Gastrocnemius medialis (tissue), 4 donors: ENCODE measurements at regions not wholly inside any gene's neighbourhood (a gene's known extent, or its start where the extent isn't known, plus 50 kb on each side); places are given as distances from the start of the nearest gene placed in this dataset.

Source experiments
- POLR2A ChIP-seq, 2 donors: fragments of 450-650 bp; IDR thresholded peaks; one replicate each; pipeline ENCODE4 v1.6.1; 2017; ENCODE audit warnings: antibody characterized with exemption in 2 of 2, mild to moderate bottlenecking in 2 of 2, moderate library complexity in 2 of 2
- TF ChIP-seq, protein P1 (sequence below), 5 experiments: fragments of 450-650 bp in 3 of 5; fragments of 200-600 bp in 2 of 5; sonication (generic) in 2 of 5; IDR thresholded peaks in 4 of 5; conservative IDR thresholded peaks in 1 of 5; 1 replicate in 4 of 5; 2 replicates in 1 of 5; pipeline ENCODE4 v1.5.1; 2016 to 2019; ENCODE audit warnings: antibody characterized with exemption in 5 of 5, mild to moderate bottlenecking in 3 of 5, moderate library complexity in 3 of 5

DNA sequence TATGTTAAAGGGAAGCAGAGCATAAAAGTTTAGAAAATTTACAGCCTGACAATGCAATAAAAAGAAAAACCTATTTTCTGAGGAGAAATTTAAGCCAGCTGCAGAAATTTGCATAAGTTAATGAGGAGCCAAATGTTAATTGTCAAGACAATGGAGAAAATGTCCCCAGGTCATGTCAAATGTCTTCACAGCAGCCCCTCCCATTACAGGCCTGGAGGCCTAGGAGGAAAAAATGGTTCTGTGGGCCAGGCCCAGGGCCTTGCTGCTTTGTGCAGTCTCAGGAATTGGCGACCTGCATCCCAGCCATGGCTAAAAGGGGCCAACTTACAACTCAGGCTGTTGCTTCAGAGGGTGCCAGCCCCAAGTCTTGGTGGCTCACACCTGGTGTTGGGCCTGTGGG, 275.4 kb upstream of the RPS6KA3 start:
- TF ChIP-seq POLR2A (IDR thresholded peaks at IDR 0.05), result no peak
- TF ChIP-seq, protein P1, sequence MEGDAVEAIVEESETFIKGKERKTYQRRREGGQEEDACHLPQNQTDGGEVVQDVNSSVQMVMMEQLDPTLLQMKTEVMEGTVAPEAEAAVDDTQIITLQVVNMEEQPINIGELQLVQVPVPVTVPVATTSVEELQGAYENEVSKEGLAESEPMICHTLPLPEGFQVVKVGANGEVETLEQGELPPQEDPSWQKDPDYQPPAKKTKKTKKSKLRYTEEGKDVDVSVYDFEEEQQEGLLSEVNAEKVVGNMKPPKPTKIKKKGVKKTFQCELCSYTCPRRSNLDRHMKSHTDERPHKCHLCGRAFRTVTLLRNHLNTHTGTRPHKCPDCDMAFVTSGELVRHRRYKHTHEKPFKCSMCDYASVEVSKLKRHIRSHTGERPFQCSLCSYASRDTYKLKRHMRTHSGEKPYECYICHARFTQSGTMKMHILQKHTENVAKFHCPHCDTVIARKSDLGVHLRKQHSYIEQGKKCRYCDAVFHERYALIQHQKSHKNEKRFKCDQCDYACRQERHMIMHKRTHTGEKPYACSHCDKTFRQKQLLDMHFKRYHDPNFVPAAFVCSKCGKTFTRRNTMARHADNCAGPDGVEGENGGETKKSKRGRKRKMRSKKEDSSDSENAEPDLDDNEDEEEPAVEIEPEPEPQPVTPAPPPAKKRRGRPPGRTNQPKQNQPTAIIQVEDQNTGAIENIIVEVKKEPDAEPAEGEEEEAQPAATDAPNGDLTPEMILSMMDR (IDR thresholded peaks at IDR 0.05 in 4 of 5, conservative IDR thresholded peaks at IDR 0.05 in 1 of 5), result no peak
